ENCODE measurements at regions not wholly inside any gene's neighbourhood (a gene's known extent, or its start where the extent isn't known, plus 50 kb on each side); places are given as distances from the start of the nearest gene placed in this dataset.

- Histone ChIP-seq H3K9me3 (no peaks in the 10 kb centered on the region), H3K27me3 (no peaks in the 10 kb centered on the region), H3K4me3 (no peak overlapping the region), H3K4me1 (no peaks in the 10 kb centered on the region), H3K36me3 (no peaks in the 10 kb centered on the region), H3K27ac (no peak overlapping the region)
- intact Hi-C loops (cut with DNase I; ENCODE audit: low total_unique reads) = no loop called here
- DNase-seq = no peak
- TF ChIP-seq POLR2A (IDR thresholded peaks at IDR 0.05) (no peak), EP300 (IDR thresholded peaks at IDR 0.05; ENCODE audit: low read depth) (no peak), POLR2AphosphoS5 (IDR thresholded peaks at IDR 0.05) (no peak)
- TF ChIP-seq, protein P1, sequence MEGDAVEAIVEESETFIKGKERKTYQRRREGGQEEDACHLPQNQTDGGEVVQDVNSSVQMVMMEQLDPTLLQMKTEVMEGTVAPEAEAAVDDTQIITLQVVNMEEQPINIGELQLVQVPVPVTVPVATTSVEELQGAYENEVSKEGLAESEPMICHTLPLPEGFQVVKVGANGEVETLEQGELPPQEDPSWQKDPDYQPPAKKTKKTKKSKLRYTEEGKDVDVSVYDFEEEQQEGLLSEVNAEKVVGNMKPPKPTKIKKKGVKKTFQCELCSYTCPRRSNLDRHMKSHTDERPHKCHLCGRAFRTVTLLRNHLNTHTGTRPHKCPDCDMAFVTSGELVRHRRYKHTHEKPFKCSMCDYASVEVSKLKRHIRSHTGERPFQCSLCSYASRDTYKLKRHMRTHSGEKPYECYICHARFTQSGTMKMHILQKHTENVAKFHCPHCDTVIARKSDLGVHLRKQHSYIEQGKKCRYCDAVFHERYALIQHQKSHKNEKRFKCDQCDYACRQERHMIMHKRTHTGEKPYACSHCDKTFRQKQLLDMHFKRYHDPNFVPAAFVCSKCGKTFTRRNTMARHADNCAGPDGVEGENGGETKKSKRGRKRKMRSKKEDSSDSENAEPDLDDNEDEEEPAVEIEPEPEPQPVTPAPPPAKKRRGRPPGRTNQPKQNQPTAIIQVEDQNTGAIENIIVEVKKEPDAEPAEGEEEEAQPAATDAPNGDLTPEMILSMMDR (IDR thresholded peaks at IDR 0.05) = no peak
- in situ Hi-C loops (cut with MboI; ENCODE audit: low pct_ligation_motif_present in 1 of 4, low pct_unique_long_range_greater_than_20kb in 1 of 4, low sequenced_read_pairs in 3 of 4) = no loop called here
- 50% methylated on average over 3 of the region's 3 CpGs; no CpG with 5 or more reads in 1 of the 2 donors for WGBS, 2 donors (ENCODE audit: low coverage in 1 of 2)
Measured at GRCh38 chr19:29413435-29413834, 112.4 kb upstream of the VSTM2B start.

DNA sequence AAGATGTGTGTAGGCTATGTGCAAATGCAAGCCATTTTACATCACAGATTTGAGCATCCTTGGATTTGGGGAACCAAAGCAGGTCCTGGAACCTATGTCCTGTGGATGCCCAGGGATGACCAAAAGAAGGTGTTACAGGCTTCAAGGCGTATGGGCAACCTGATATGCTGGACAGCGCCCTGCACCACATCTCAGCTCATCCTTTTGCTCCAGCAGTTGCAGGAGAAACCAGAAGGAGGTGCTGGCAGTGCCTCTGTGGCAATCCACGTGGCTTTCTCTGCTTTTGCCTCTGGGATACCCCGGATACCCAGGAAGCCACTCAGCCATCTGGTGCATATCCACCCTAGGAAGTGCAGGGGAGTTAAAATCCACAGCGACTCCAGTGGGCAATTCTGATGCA, 110.3 kb upstream of the VSTM2B start:
- intact Hi-C loops (cut with DNase I; ENCODE audit: low total_unique reads) (no loop called here), in situ Hi-C loops (cut with MboI; ENCODE audit: low pct_ligation_motif_present in 1 of 4, low pct_unique_long_range_greater_than_20kb in 1 of 4, low sequenced_read_pairs in 3 of 4) (no loop called here)
- WGBS, 2 donors (ENCODE audit: low coverage in 1 of 2) = 27% methylated on average over 5 of the region's 5 CpGs; no CpG with 5 or more reads in 1 of the 2 donors
- Histone ChIP-seq H3K9me3 (no peaks in the 10 kb centered on the region), H3K36me3 (no peaks in the 10 kb centered on the region), H3K27me3 (no peaks in the 10 kb centered on the region), H3K4me1 (no peaks in the 10 kb centered on the region), H3K27ac (no peak overlapping the region), H3K4me3 (no peak overlapping the region)
- TF ChIP-seq EP300 (IDR thresholded peaks at IDR 0.05; ENCODE audit: low read depth) (no peak), POLR2A (IDR thresholded peaks at IDR 0.05) (no peak)
- DNase-seq = no peak

DNA sequence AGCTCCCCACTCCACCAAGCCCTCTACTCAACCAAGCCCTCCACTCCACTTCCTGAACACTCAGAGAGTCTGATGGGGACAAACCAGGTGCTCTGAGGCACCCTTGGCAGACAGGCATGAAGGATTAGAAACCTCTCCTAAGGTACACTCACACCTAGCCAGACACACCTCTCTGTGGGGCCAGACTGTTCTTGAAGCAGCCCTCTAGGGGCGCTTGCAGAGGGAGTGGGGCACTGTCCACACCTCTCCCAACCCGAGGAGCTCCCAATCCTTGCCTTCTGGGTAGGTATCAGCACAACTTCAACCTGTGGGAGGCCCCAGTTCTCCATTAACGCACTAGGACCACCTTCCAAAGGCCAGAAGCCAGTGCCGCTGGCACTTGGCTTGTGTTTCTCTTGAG, 108.7 kb upstream of the VSTM2B start:
- Histone ChIP-seq H3K4me3 (no peak overlapping the region), H3K36me3 (no peaks in the 10 kb centered on the region), H3K27me3 (no peaks in the 10 kb centered on the region), H3K4me1 (no peaks in the 10 kb centered on the region), H3K9me3 (no peaks in the 10 kb centered on the region), H3K27ac (no peak overlapping the region)
- TF ChIP-seq, protein P1 (IDR thresholded peaks at IDR 0.05) = no peak
- TF ChIP-seq EP300 (IDR thresholded peaks at IDR 0.05; ENCODE audit: low read depth) = no peak
- TF ChIP-seq POLR2AphosphoS5 (IDR thresholded peaks at IDR 0.05) = no peak
- no peak for TF ChIP-seq POLR2A (IDR thresholded peaks at IDR 0.05)
- in situ Hi-C loops (cut with MboI; ENCODE audit: low pct_ligation_motif_present in 1 of 4, low pct_unique_long_range_greater_than_20kb in 1 of 4, low sequenced_read_pairs in 3 of 4) = no loop called here
- intact Hi-C loops (cut with DNase I; ENCODE audit: low total_unique reads) = no loop called here
- DNase-seq = no peak
- WGBS, 2 donors (ENCODE audit: low coverage in 1 of 2) = 69% methylated on average over 4 of the region's 4 CpGs; no CpG with 5 or more reads in 1 of the 2 donors

GRCh38 chr19:29418201-29418600, 107.6 kb upstream of the VSTM2B start:
- Histone ChIP-seq H3K36me3 (no peaks in the 10 kb centered on the region), H3K27ac (no peak overlapping the region), H3K9me3 (no peaks in the 10 kb centered on the region), H3K27me3 (no peaks in the 10 kb centered on the region), H3K4me1 (no peaks in the 10 kb centered on the region), H3K4me3 (no peak overlapping the region)
- TF ChIP-seq EP300 (IDR thresholded peaks at IDR 0.05; ENCODE audit: low read depth) (no peak), POLR2A (IDR thresholded peaks at IDR 0.05) (no peak), POLR2AphosphoS5 (IDR thresholded peaks at IDR 0.05) (no peak)
- TF ChIP-seq, protein P1 (IDR thresholded peaks at IDR 0.05) = no peak
- WGBS, 2 donors (ENCODE audit: low coverage in 1 of 2) = 81% methylated on average over 12 of the region's 13 CpGs; no CpG with 5 or more reads in 1 of the 2 donors
- in situ Hi-C loops (cut with MboI; ENCODE audit: low pct_ligation_motif_present in 1 of 4, low pct_unique_long_range_greater_than_20kb in 1 of 4, low sequenced_read_pairs in 3 of 4) (no loop called here), intact Hi-C loops (cut with DNase I; ENCODE audit: low total_unique reads) (no loop called here)
- DNase-seq = no peak

DNA sequence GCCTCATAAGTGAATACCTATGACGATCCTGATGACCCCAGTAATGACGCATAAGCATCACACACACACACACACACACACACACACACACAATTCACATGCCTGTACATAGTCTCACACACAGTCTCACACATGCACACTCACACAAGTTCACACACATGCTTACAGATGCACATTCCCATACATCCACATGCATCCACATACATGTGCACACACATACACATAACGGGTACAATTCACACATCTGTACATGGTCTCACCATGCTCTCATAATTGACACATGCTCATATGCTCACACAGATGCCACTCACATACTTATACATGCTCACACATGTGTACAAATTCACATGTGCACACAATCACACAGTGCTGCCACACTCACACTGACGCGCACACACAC, 105.7 kb upstream of the VSTM2B start:
- no peak overlapping the region for H3K27ac ChIP-seq
- no peak overlapping the region for H3K4me3 ChIP-seq
- no peaks in the 10 kb centered on the region for H3K4me1 ChIP-seq
- H3K27me3 ChIP-seq = no peaks in the 10 kb centered on the region
- no peak for DNase-seq
- H3K36me3 ChIP-seq = no peaks in the 10 kb centered on the region
- no peaks in the 10 kb centered on the region for H3K9me3 ChIP-seq
- intact Hi-C loops (cut with DNase I; ENCODE audit: low total_unique reads) (no loop called here), in situ Hi-C loops (cut with MboI; ENCODE audit: low pct_ligation_motif_present in 1 of 4, low pct_unique_long_range_greater_than_20kb in 1 of 4, low sequenced_read_pairs in 3 of 4) (no loop called here)
- 80 to 86% methylated on average over 2 to 5 of the region's 5 CpGs for WGBS, 2 donors (ENCODE audit: low coverage in 1 of 2)
- TF ChIP-seq POLR2AphosphoS5 (IDR thresholded peaks at IDR 0.05) (no peak), EP300 (IDR thresholded peaks at IDR 0.05; ENCODE audit: low read depth) (no peak), POLR2A (IDR thresholded peaks at IDR 0.05) (no peak)
- TF ChIP-seq, protein P1 (IDR thresholded peaks at IDR 0.05) = no peak
